ENCODE measurements at regions not wholly inside any gene's neighbourhood (a gene's known extent, or its start where the extent isn't known, plus 50 kb on each side); places are given as distances from the start of the nearest gene placed in this dataset.

DNA sequence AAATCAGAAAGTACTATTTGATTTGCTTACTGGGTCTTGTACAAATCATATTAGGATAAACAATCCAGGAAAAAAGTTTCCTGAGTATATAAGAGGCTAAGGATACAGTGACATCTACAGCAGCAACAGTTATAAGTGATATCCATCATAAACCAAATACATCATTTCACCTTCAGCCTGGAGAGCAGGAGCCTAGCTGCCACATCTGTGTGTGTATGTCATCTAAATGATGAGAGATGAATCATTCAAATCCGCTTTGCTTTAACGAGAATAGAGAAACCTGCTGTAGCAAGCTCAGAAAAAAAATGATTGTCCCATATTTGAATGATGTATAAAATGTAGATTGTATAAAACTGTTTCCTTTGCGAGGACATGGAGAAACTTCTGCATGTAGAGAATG, 841.4 kb downstream of the SI start:
- Histone ChIP-seq H3K4me3 (no peak overlapping the region), H3K27me3 (no peaks in the 10 kb centered on the region), H3K27ac (no peak overlapping the region), H3K36me3 (no peaks in the 10 kb centered on the region), H3K4me1 (no peaks in the 10 kb centered on the region), H3K9me3 (no peaks in the 10 kb centered on the region)
- DNase-seq (no peak), ATAC-seq (no peak)
- intact Hi-C loops (cut with DNase I) = no loop called here
- TF ChIP-seq, protein P1, sequence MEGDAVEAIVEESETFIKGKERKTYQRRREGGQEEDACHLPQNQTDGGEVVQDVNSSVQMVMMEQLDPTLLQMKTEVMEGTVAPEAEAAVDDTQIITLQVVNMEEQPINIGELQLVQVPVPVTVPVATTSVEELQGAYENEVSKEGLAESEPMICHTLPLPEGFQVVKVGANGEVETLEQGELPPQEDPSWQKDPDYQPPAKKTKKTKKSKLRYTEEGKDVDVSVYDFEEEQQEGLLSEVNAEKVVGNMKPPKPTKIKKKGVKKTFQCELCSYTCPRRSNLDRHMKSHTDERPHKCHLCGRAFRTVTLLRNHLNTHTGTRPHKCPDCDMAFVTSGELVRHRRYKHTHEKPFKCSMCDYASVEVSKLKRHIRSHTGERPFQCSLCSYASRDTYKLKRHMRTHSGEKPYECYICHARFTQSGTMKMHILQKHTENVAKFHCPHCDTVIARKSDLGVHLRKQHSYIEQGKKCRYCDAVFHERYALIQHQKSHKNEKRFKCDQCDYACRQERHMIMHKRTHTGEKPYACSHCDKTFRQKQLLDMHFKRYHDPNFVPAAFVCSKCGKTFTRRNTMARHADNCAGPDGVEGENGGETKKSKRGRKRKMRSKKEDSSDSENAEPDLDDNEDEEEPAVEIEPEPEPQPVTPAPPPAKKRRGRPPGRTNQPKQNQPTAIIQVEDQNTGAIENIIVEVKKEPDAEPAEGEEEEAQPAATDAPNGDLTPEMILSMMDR (IDR thresholded peaks at IDR 0.05) = no peak

DNA sequence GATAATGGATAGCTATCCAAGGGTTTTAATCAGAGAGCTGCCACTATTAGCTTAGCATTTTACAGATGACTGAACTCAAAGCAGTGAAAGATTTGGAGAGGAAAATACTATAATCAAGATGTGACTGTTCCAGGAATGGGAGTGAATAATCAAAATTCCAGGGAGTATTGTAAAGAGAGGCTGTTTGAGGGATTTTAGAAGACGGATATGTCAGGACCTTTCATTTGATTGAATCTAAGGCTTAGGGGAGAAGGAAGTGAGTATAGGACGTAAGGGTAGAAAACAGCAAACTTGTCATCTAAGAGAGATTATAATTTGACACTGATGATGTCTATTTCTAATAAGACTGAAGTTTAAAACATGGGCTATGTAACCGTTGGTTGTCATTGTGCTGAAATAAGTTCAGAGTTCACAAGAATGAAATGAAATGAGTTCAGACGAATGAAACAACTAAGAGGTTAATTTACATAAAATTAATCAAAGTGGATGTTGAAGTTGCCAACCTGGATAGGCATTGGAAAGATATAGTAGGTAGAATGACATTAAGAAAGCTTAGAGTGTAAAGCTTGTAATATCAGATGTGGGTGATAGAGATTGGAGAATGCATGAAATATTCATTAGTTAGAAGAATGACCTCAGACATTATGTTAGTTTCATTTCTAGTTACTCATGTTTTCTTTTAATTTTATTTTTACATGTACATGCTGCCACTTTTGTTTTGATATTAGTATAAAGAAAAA, 842.8 kb downstream of the SI start:
- Histone ChIP-seq H3K36me3 (no peaks in the 10 kb centered on the region), H3K9me3 (no peaks in the 10 kb centered on the region), H3K4me3 (no peak overlapping the region), H3K27ac (no peak overlapping the region), H3K27me3 (no peaks in the 10 kb centered on the region), H3K4me1 (no peaks in the 10 kb centered on the region)
- TF ChIP-seq, protein P1 (IDR thresholded peaks at IDR 0.05) = no peak
- intact Hi-C loops (cut with DNase I) = no loop called here
- ATAC-seq (no peak), DNase-seq (no peak)

DNA sequence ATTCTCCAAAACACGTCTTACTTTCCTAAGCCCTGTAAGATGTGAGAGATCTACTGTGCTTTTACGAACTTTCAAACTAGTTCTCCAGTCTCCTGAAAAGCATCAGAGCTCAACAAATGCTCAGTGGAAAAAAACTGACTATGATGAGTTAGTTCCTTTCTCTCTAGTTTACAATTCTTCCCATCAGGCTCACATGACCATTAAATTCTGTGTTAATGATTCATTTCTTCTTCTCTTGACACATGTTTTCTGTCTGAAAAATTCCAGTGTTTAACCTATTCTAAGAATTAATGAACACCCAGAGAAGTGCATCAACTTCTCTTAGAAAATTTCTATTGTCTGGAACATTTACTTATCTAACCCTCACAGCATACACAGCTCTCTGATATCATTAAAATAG, 844.3 kb downstream of the SI start:
- no peaks in the 10 kb centered on the region for H3K27me3 ChIP-seq
- no peak for ATAC-seq
- no peak overlapping the region for H3K4me3 ChIP-seq
- no peaks in the 10 kb centered on the region for H3K4me1 ChIP-seq
- no peaks in the 10 kb centered on the region for H3K9me3 ChIP-seq
- TF ChIP-seq, protein P1 (IDR thresholded peaks at IDR 0.05) = no peak
- no peaks in the 10 kb centered on the region for H3K36me3 ChIP-seq
- intact Hi-C loops (cut with DNase I) = no loop called here
- no peak overlapping the region for H3K27ac ChIP-seq
- DNase-seq = no peak

DNA sequence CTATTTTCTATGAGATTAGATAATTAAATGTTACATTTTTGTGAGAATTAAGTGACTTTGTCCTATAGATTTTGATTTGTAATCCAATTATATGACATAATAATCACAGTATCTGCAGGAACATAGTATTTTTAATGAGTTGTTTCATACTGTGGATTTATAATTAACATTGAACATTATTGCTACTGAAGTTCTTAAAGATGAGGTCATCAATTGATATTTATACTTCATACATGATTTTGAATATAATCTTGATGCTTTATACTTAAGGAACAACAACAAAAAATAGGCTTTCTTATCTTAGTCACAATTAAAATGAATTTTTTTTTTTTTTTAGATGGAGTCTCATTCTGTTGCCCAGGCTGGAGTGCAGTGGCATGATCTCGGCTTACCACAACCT, 846.6 kb downstream of the SI start:
- intact Hi-C loops (cut with DNase I) = no loop called here
- Histone ChIP-seq H3K4me1 (no peaks in the 10 kb centered on the region), H3K4me3 (no peak overlapping the region), H3K27ac (no peak overlapping the region), H3K9me3 (no peaks in the 10 kb centered on the region), H3K36me3 (no peaks in the 10 kb centered on the region), H3K27me3 (no peaks in the 10 kb centered on the region)
- no peak for ATAC-seq
- TF ChIP-seq, protein P1 (IDR thresholded peaks at IDR 0.05) = no peak
- DNase-seq = no peak

DNA sequence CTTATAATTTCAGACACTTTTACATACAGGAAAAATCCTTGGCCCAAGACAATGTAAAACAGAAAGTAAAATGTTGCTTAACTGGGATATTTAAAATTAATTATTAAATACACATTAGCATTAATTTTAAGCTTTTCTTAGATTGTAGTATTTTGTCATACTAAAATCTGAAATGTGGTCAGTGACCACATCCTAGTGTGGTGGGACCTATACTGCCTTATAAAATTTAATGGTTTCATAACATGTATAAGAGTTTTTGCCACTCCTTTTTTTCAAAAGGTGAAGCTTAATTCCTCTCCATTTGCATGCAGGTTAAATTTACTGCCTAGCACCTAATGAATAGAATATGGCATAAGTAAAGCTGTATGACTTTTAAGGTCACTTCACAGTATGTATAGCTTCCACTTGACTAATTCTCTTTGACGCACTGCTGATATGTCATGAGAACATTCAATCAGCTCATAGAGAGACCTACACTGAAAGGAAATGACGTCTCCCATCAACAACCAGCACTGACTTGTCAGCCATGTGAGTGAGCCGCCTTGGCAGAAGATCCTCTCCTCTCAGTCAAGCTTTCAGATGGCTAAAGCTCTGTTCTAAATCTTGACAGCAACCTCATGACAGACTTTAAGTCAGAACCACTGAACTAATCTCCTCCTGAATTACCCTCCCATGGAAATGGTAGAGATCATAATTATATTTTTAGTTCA, 847.8 kb downstream of the SI start:
- Histone ChIP-seq H3K9me3 (no peaks in the 10 kb centered on the region), H3K27ac (no peak overlapping the region), H3K36me3 (no peaks in the 10 kb centered on the region), H3K4me1 (no peaks in the 10 kb centered on the region), H3K4me3 (no peak overlapping the region), H3K27me3 (no peaks in the 10 kb centered on the region)
- intact Hi-C loops (cut with DNase I) = no loop called here
- DNase-seq = no peak
- TF ChIP-seq, protein P1 (IDR thresholded peaks at IDR 0.05) = no peak
- ATAC-seq = no peak

Measured in upper lobe of right lung (tissue), 1 donor.